Activated naive CD8-positive, alpha-beta T cell treated with anti-CD3 and anti-CD28 coated beads, Interleukin-2, amount 10 ng/mL, durations not matched to agents 7 days and 5 days (primary cell): ENCODE measurements at regions not wholly inside any gene's neighbourhood (a gene's known extent, or its start where the extent isn't known, plus 50 kb on each side); places are given as distances from the start of the nearest gene placed in this dataset.

Source experiments
- ATAC-seq: fragments of 150-1000 bp; cut with Tn5 transposase; one replicate; pipeline ENCODE4 v1.10.0; 2021; ENCODE audit warnings: low read depth, moderate library complexity
- POLR2A ChIA-PET: fragments of 350-600 bp; sonication (Branson Sonifier 250); formaldehyde crosslinking; loops from one replicate; lab custom pipeline; 2021; ENCODE audit warnings: antibody characterized with exemption; lab: Charles Lee
- DNase-seq: peaks from one replicate; pipeline ENCODE4 v3.0.0; 2021
- H3K27ac Mint-ChIP-seq: one replicate; pipeline ENCODE4 v1.8.0; 2022; ENCODE audit warnings: mild to moderate bottlenecking, mixed read lengths
- H3K27me3 Mint-ChIP-seq: one replicate; pipeline ENCODE4 v1.8.0; 2022; ENCODE audit warnings: mild to moderate bottlenecking, moderate library complexity, mixed read lengths
- H3K36me3 Mint-ChIP-seq: one replicate; pipeline ENCODE4 v1.8.0; 2021; ENCODE audit warnings: mild to moderate bottlenecking, mixed read lengths
- H3K4me1 Mint-ChIP-seq: one replicate; pipeline ENCODE4 v1.8.0; 2021; ENCODE audit warnings: mixed read lengths
- H3K4me3 Mint-ChIP-seq: one replicate; pipeline ENCODE4 v1.8.0; 2022; ENCODE audit warnings: mild to moderate bottlenecking, moderate library complexity, mixed read lengths
- H3K9me3 Mint-ChIP-seq: one replicate; pipeline ENCODE4 v1.8.0; 2021; ENCODE audit warnings: mixed read lengths

- peaks cover 26% of the 10 kb centered on the region for H3K27me3 Mint-ChIP-seq
- no peaks in the 10 kb centered on the region for H3K9me3 Mint-ChIP-seq
- H3K4me3 Mint-ChIP-seq = no peak overlapping the region
These were observed 55.8 kb upstream of the PRR23E start for GRCh38 chr3:127137113-127137512.

GRCh38 chr3:127137757-127138536 lies 55.0 kb upstream of the PRR23E start:
- Mint-ChIP-seq H3K4me3 (no peak overlapping the region), H3K9me3 (no peaks in the 10 kb centered on the region), H3K27me3 (peaks cover 26% of the 10 kb centered on the region), H3K36me3 (no peaks in the 10 kb centered on the region), H3K4me1 (no peaks in the 10 kb centered on the region), H3K27ac (no peak overlapping the region)
- DNase-seq (no peak), ATAC-seq (no peak)
- POLR2A ChIA-PET = no interaction called here

More at GRCh38 chr3:127137113-127137512, 55.8 kb upstream of the PRR23E start:
- H3K27ac Mint-ChIP-seq = no peak overlapping the region
- no peak for ATAC-seq
- POLR2A ChIA-PET = no interaction called here
- no peaks in the 10 kb centered on the region for H3K36me3 Mint-ChIP-seq
- H3K4me1 Mint-ChIP-seq = no peaks in the 10 kb centered on the region
- DNase-seq = no peak

GRCh38 chr3:127139601-127140500 lies 53.1 kb upstream of the PRR23E start:
- DNase-seq = no peak
- POLR2A ChIA-PET = no interaction called here
- Mint-ChIP-seq H3K4me1 (no peaks in the 10 kb centered on the region), H3K27ac (no peak overlapping the region), H3K27me3 (peaks cover 18% of the 10 kb centered on the region), H3K36me3 (no peaks in the 10 kb centered on the region), H3K4me3 (no peak overlapping the region), H3K9me3 (peaks cover 4% of the 10 kb centered on the region)
- ATAC-seq = no peak

GRCh38 chr3:127140501-127141460 lies 52.1 kb upstream of the PRR23E start:
- Mint-ChIP-seq H3K4me3 (no peak overlapping the region), H3K36me3 (no peaks in the 10 kb centered on the region), H3K4me1 (no peaks in the 10 kb centered on the region), H3K27me3 (peaks cover 12% of the 10 kb centered on the region), H3K9me3 (peaks cover 4% of the 10 kb centered on the region), H3K27ac (no peak overlapping the region)
- no peak for DNase-seq
- ATAC-seq = no peak
- POLR2A ChIA-PET = no interaction called here

GRCh38 chr3:127141921-127142730 lies 50.8 kb upstream of the PRR23E start:
- POLR2A ChIA-PET = no interaction called here
- DNase-seq (no peak), ATAC-seq (no peak)
- H3K9me3 Mint-ChIP-seq = peaks cover 4% of the 10 kb centered on the region
- peaks cover 5% of the 10 kb centered on the region for H3K27me3 Mint-ChIP-seq
- H3K4me3 Mint-ChIP-seq = no peak overlapping the region
- no peak overlapping the region for H3K27ac Mint-ChIP-seq
- no peaks in the 10 kb centered on the region for H3K36me3 Mint-ChIP-seq
- H3K4me1 Mint-ChIP-seq = no peaks in the 10 kb centered on the region
